Activated T-cell treated with anti-CD3 and anti-CD28 coated beads, Interleukin-2, amount 50 U/mL, for 72 hours (primary cell): ENCODE measurements at regions not wholly inside any gene's neighbourhood (a gene's known extent, or its start where the extent isn't known, plus 50 kb on each side); places are given as distances from the start of the nearest gene placed in this dataset.

Source experiments
- ATAC-seq, 2 donors: fragments of 150-1000 bp; cut with Tn5 transposase; replicated peaks in 1 of 2; 2 replicates each; pipeline ENCODE4 v1.10.0; 2021; ENCODE audit warnings: moderate library complexity in 2 of 2, mild to moderate bottlenecking in 1 of 2
- DNase-seq, 2 donors: peaks; one replicate each; pipeline ENCODE4 v3.0.0; 2021 to 2022; ENCODE audit warnings: mixed read lengths in 1 of 2
- H3K27ac Mint-ChIP-seq: one replicate; pipeline ENCODE4 v1.8.0; 2022; ENCODE audit warnings: mild to moderate bottlenecking, moderate library complexity, mixed read lengths
- H3K27me3 Mint-ChIP-seq: one replicate; pipeline ENCODE4 v1.8.0; 2022; ENCODE audit warnings: low read depth, mixed read lengths
- H3K36me3 Mint-ChIP-seq, 2 donors: one replicate each; pipeline ENCODE4 v1.8.0; 2022; ENCODE audit warnings: mixed read lengths in 2 of 2, mild to moderate bottlenecking in 1 of 2; ENCODE audit not compliant: insufficient read depth in 2 of 2
- H3K4me1 Mint-ChIP-seq: one replicate; pipeline ENCODE4 v1.8.0; 2022; ENCODE audit warnings: low read depth, mixed read lengths
- H3K4me3 Mint-ChIP-seq, 2 donors: one replicate each; pipeline ENCODE4 v1.8.0; 2022; ENCODE audit warnings: mild to moderate bottlenecking in 2 of 2, mixed read lengths in 2 of 2, moderate library complexity in 2 of 2
- H3K9me3 Mint-ChIP-seq, 2 donors: one replicate each; pipeline ENCODE4 v1.8.0; 2022; ENCODE audit warnings: mixed read lengths in 2 of 2

GRCh38 chr4:14883661-14884060 is 118.6 kb upstream of the CPEB2 start:
- Mint-ChIP-seq H3K4me3 (no peak overlapping the region), H3K4me1 (no peaks in the 10 kb centered on the region), H3K36me3 (no peaks in the 10 kb centered on the region), H3K9me3 (no peaks in the 10 kb centered on the region), H3K27ac (no peak overlapping the region), H3K27me3 (peaks cover 20% of the 10 kb centered on the region)
- ATAC-seq (no peak), DNase-seq (no peak)

GRCh38 chr4:14887842-14888433 is 114.3 kb upstream of the CPEB2 start:
- H3K27ac Mint-ChIP-seq, result no peak overlapping the region
- no peaks in the 10 kb centered on the region for H3K36me3 Mint-ChIP-seq
- no peak overlapping the region for H3K4me3 Mint-ChIP-seq
- no peaks in the 10 kb centered on the region for H3K9me3 Mint-ChIP-seq
- H3K4me1 Mint-ChIP-seq, result no peaks in the 10 kb centered on the region
- ATAC-seq, result no peak
- DNase-seq, result no peak
- peaks cover 19% of the 10 kb centered on the region for H3K27me3 Mint-ChIP-seq

GRCh38 chr4:14888790-14889572 is 113.3 kb upstream of the CPEB2 start:
- H3K4me1 Mint-ChIP-seq, result no peaks in the 10 kb centered on the region
- peaks cover 8% of the 10 kb centered on the region for H3K27me3 Mint-ChIP-seq
- DNase-seq (no peak), ATAC-seq (no peak)
- no peak overlapping the region for H3K27ac Mint-ChIP-seq
- H3K4me3 Mint-ChIP-seq, result no peak overlapping the region
- H3K9me3 Mint-ChIP-seq, result no peaks in the 10 kb centered on the region
- H3K36me3 Mint-ChIP-seq, result no peaks in the 10 kb centered on the region

- Mint-ChIP-seq H3K4me1 (no peaks in the 10 kb centered on the region), H3K4me3 (no peak overlapping the region), H3K27me3 (peaks cover 17% of the 10 kb centered on the region), H3K27ac (no peak overlapping the region), H3K36me3 (no peaks in the 10 kb centered on the region), H3K9me3 (no peaks in the 10 kb centered on the region)
- DNase-seq, result no peak
- ATAC-seq, result no peak
Measured at GRCh38 chr4:14892563-14892962, 109.7 kb upstream of the CPEB2 start.

- H3K4me1 Mint-ChIP-seq, result no peaks in the 10 kb centered on the region
- no peaks in the 10 kb centered on the region for H3K36me3 Mint-ChIP-seq
- no peaks in the 10 kb centered on the region for H3K9me3 Mint-ChIP-seq
- DNase-seq (no peak), ATAC-seq (no peak)
- peaks cover 27% of the 10 kb centered on the region for H3K27me3 Mint-ChIP-seq
- no peak overlapping the region for H3K4me3 Mint-ChIP-seq
- H3K27ac Mint-ChIP-seq, result no peak overlapping the region
Measured at GRCh38 chr4:14893713-14894112, 108.6 kb upstream of the CPEB2 start.

- DNase-seq, result no peak
- Mint-ChIP-seq H3K27ac (no peak overlapping the region), H3K9me3 (no peaks in the 10 kb centered on the region), H3K27me3 (peaks cover 27% of the 10 kb centered on the region), H3K4me1 (no peaks in the 10 kb centered on the region), H3K36me3 (no peaks in the 10 kb centered on the region), H3K4me3 (no peak overlapping the region)
- ATAC-seq, result no peak
Measured at GRCh38 chr4:14894392-14895292, 107.6 kb upstream of the CPEB2 start.

- ATAC-seq, result no peak
- H3K27me3 Mint-ChIP-seq, result peaks cover 34% of the 10 kb centered on the region
- H3K9me3 Mint-ChIP-seq, result no peaks in the 10 kb centered on the region
- H3K4me1 Mint-ChIP-seq, result no peaks in the 10 kb centered on the region
- no peaks in the 10 kb centered on the region for H3K36me3 Mint-ChIP-seq
- no peak overlapping the region for H3K27ac Mint-ChIP-seq
- H3K4me3 Mint-ChIP-seq, result no peak overlapping the region
- DNase-seq, result no peak
Measured at GRCh38 chr4:14896656-14897175, 105.6 kb upstream of the CPEB2 start.

GRCh38 chr4:14897217-14897616 is 105.1 kb upstream of the CPEB2 start:
- Mint-ChIP-seq H3K27ac (no peak overlapping the region), H3K36me3 (no peaks in the 10 kb centered on the region), H3K27me3 (peaks cover 34% of the 10 kb centered on the region), H3K4me1 (no peaks in the 10 kb centered on the region), H3K9me3 (no peaks in the 10 kb centered on the region), H3K4me3 (no peak overlapping the region)
- ATAC-seq, result no peak
- DNase-seq, result no peak

GRCh38 chr4:14898989-14899388 is 103.3 kb upstream of the CPEB2 start:
- DNase-seq, result no peak
- no peak overlapping the region for H3K27ac Mint-ChIP-seq
- no peaks in the 10 kb centered on the region for H3K4me1 Mint-ChIP-seq
- H3K36me3 Mint-ChIP-seq, result no peaks in the 10 kb centered on the region
- no peaks in the 10 kb centered on the region for H3K9me3 Mint-ChIP-seq
- H3K4me3 Mint-ChIP-seq, result no peak overlapping the region
- H3K27me3 Mint-ChIP-seq, result peaks cover 35% of the 10 kb centered on the region
- ATAC-seq, result no peak

GRCh38 chr4:14902342-14902741 is 99.9 kb upstream of the CPEB2 start:
- Mint-ChIP-seq H3K4me3 (no peak overlapping the region), H3K36me3 (peaks cover 0 to 2% of the 10 kb centered on the region in 2 donors), H3K27ac (no peak overlapping the region), H3K4me1 (peaks cover 4% of the 10 kb centered on the region), H3K9me3 (no peaks in the 10 kb centered on the region), H3K27me3 (peaks cover 31% of the 10 kb centered on the region)
- ATAC-seq, result no peak
- DNase-seq, result no peak

GRCh38 chr4:14903321-14903720 is 99.0 kb upstream of the CPEB2 start:
- H3K9me3 Mint-ChIP-seq, result no peaks in the 10 kb centered on the region
- H3K36me3 Mint-ChIP-seq, result peaks cover 0 to 2% of the 10 kb centered on the region in 2 donors
- peaks cover 4% of the 10 kb centered on the region for H3K4me1 Mint-ChIP-seq
- ATAC-seq, result no peak
- H3K27ac Mint-ChIP-seq, result no peak overlapping the region
- no peak for DNase-seq
- peaks cover 27% of the 10 kb centered on the region for H3K27me3 Mint-ChIP-seq
- H3K4me3 Mint-ChIP-seq, result no peak overlapping the region

- Mint-ChIP-seq H3K36me3 (peaks cover 0 to 2% of the 10 kb centered on the region in 2 donors), H3K27ac (no peak overlapping the region), H3K4me3 (no peak overlapping the region), H3K4me1 (peaks cover 4% of the 10 kb centered on the region), H3K9me3 (no peaks in the 10 kb centered on the region), H3K27me3 (peaks cover 42% of the 10 kb centered on the region)
- ATAC-seq (no peak), DNase-seq (no peak)
Measured at GRCh38 chr4:14906805-14907204, 95.5 kb upstream of the CPEB2 start.

GRCh38 chr4:14908635-14909034 is 93.6 kb upstream of the CPEB2 start:
- peak in 1 of 2 donors; percentile 42 for ATAC-seq
- H3K4me1 Mint-ChIP-seq, result peaks cover 4% of the 10 kb centered on the region
- H3K4me3 Mint-ChIP-seq, result no peak overlapping the region
- no peak for DNase-seq
- H3K9me3 Mint-ChIP-seq, result no peaks in the 10 kb centered on the region
- H3K36me3 Mint-ChIP-seq, result peaks cover 0 to 2% of the 10 kb centered on the region in 2 donors
- no peak overlapping the region for H3K27ac Mint-ChIP-seq
- H3K27me3 Mint-ChIP-seq, result peaks cover 42% of the 10 kb centered on the region
